Endothelial cell of umbilical vein (primary cell): ENCODE measurements at regions not wholly inside any gene's neighbourhood (a gene's known extent, or its start where the extent isn't known, plus 50 kb on each side); places are given as distances from the start of the nearest gene placed in this dataset.

Source experiments
- BruUV-seq: library from RNA; stranded (reverse); fragments of 400-500 nt; replicated peaks from 2 replicates; lab custom pipeline; 2021; lab: Mats Ljungman, UMichigan
- CTCF ChIA-PET: fragments of 300-600, 350-600 bp; sonication (Branson Sonifier 250); formaldehyde crosslinking; loops from one replicate; lab custom pipeline; 2021; ENCODE audit warnings: antibody characterized with exemption, inconsistent platforms; lab: Charles Lee
- POLR2A ChIA-PET: fragments of 300-600, 350-600 bp; sonication (Branson Sonifier 250); formaldehyde crosslinking; loops from one replicate; lab custom pipeline; 2021; ENCODE audit warnings: antibody characterized with exemption, inconsistent platforms; lab: Charles Lee
- DNase-seq: peaks from one replicate; pipeline ENCODE4 v3.0.0-alpha.2; 2011; ENCODE audit warnings: low read depth, low spot score
- FAIRE-seq: peaks from 2 replicates; lab custom pipeline; 2011; peaks lifted over from hg19 to GRCh38; lab: Jason Lieb, UNC
- H2AFZ ChIP-seq: 2 replicates; pipeline ENCODE4 v1.6.0; 2012; ENCODE audit warnings: low read depth, low read length, control low read depth, inconsistent platforms
- H3K27ac ChIP-seq: 2 replicates; pipeline ENCODE4 v1.5.1; 2011; ENCODE audit warnings: low read depth, mild to moderate bottlenecking, control low read depth, low read length, moderate library complexity; ENCODE audit not compliant: insufficient read depth
- H3K27me3 ChIP-seq, 2 experiments: 2 replicates each; pipeline versions ENCODE4 v1.6.0 to v1.6.1; 2011; ENCODE audit warnings: low read length in 2 of 2, mixed read lengths in 1 of 2; ENCODE audit not compliant: control insufficient read depth in 2 of 2, insufficient read depth in 2 of 2
- H3K36me3 ChIP-seq, 2 experiments: 2 replicates in 1 of 2; 3 replicates in 1 of 2; pipeline ENCODE4 v1.5.1; 2011; ENCODE audit warnings: low read length in 2 of 2, mild to moderate bottlenecking in 1 of 2, moderate library complexity in 1 of 2; ENCODE audit not compliant: control insufficient read depth in 2 of 2, insufficient read depth in 2 of 2; ENCODE audit errors: extremely low read depth in 1 of 2
- H3K4me1 ChIP-seq: 3 replicates; pipeline ENCODE4 v1.5.1; 2011; ENCODE audit warnings: mild to moderate bottlenecking, low read length; ENCODE audit not compliant: control insufficient read depth, insufficient read depth; ENCODE audit errors: extremely low read depth
- H3K4me2 ChIP-seq: 2 replicates; pipeline ENCODE4 v1.6.1; 2011; ENCODE audit warnings: low read length, control low read depth, mixed read lengths; ENCODE audit not compliant: insufficient read depth
- H3K4me3 ChIP-seq, 3 experiments: fragments of 200-600 bp in 1 of 3; sonication (generic), shearing (Covaris generic) in 1 of 3; replicated peaks in 1 of 3; 2 replicates each; pipeline ENCODE4 v1.5.1; 2011 to 2016; ENCODE audit warnings: control low read depth in 3 of 3, low read length in 3 of 3, mild to moderate bottlenecking in 2 of 3, inconsistent platforms in 1 of 3, low read depth in 1 of 3, moderate library complexity in 1 of 3; ENCODE audit not compliant: insufficient read depth in 1 of 3
- H3K79me2 ChIP-seq: 2 replicates; pipeline ENCODE4 v1.6.0; 2012; ENCODE audit warnings: low read length, inconsistent platforms; ENCODE audit not compliant: control insufficient read depth, insufficient read depth
- H3K9ac ChIP-seq: replicated peaks from 2 replicates; pipeline ENCODE3; 2011; ENCODE audit warnings: low read length, control low read depth; ENCODE audit not compliant: insufficient read depth; ENCODE audit errors: extremely low read depth
- H3K9me1 ChIP-seq: replicated peaks from 3 replicates; pipeline ENCODE4 v1.6.0; 2011; ENCODE audit warnings: mild to moderate bottlenecking, low read length; ENCODE audit not compliant: control insufficient read depth, insufficient read depth; ENCODE audit errors: extremely low read depth
- H3K9me3 ChIP-seq: replicated peaks from 2 replicates; pipeline ENCODE4 v1.5.1; 2012; ENCODE audit warnings: low read length, inconsistent platforms; ENCODE audit not compliant: control insufficient read depth, insufficient read depth
- H4K20me1 ChIP-seq: replicated peaks from 2 replicates; pipeline ENCODE3; 2011; ENCODE audit warnings: mild to moderate bottlenecking, low read length; ENCODE audit not compliant: control insufficient read depth, insufficient read depth; ENCODE audit errors: extremely low read depth
- CTCF ChIP-seq, 2 donors: IDR thresholded peaks; 1 replicate in 1 of 2; 2 replicates in 1 of 2; pipeline ENCODE4 v1.5.1; 2011; ENCODE audit warnings: low read length in 2 of 2, mild to moderate bottlenecking in 2 of 2, moderate library complexity in 2 of 2, control low read depth in 1 of 2, inconsistent platforms in 1 of 2, low read depth in 1 of 2; ENCODE audit not compliant: insufficient read depth in 1 of 2; ENCODE audit errors: extremely low read depth in 1 of 2
- EZH2 ChIP-seq: IDR thresholded peaks from 2 replicates; pipeline ENCODE4 v1.6.1; 2012; ENCODE audit warnings: borderline replicate concordance, low read depth, mild to moderate bottlenecking, moderate library complexity, low read length, inconsistent platforms; ENCODE audit not compliant: severe bottlenecking
- FOS ChIP-seq: IDR thresholded peaks from 2 replicates; pipeline ENCODE4 v1.6.1; 2011; ENCODE audit warnings: mild to moderate bottlenecking, low read length, moderate library complexity, borderline replicate concordance; ENCODE audit not compliant: insufficient read depth
- GATA2 ChIP-seq: IDR thresholded peaks from 2 replicates; pipeline ENCODE4 v1.7.0; 2011; ENCODE audit warnings: low read depth, mild to moderate bottlenecking, moderate library complexity, mixed read lengths, low read length; ENCODE audit not compliant: insufficient read length, insufficient read depth
- JUN ChIP-seq: IDR thresholded peaks from 2 replicates; pipeline ENCODE4 v1.6.1; 2011; ENCODE audit warnings: borderline replicate concordance, low read depth; ENCODE audit not compliant: insufficient read length, insufficient read depth
- MAX ChIP-seq: IDR thresholded peaks from 2 replicates; pipeline ENCODE4 v1.6.1; 2011; ENCODE audit not compliant: insufficient read depth, insufficient read length
- MYC ChIP-seq: IDR thresholded peaks from one replicate; pipeline ENCODE4 v1.6.1; 2011; ENCODE audit warnings: mild to moderate bottlenecking, low read depth, low read length
- POLR2A ChIP-seq: IDR thresholded peaks from 2 replicates; pipeline ENCODE4 v1.6.1; 2012; ENCODE audit warnings: low read depth, mild to moderate bottlenecking, control low read depth, low read length
- POLR2AphosphoS5 ChIP-seq: IDR thresholded peaks from 2 replicates; pipeline ENCODE4 v1.6.1; 2012; ENCODE audit warnings: low read depth, mild to moderate bottlenecking, control low read depth, low read length, moderate library complexity; ENCODE audit not compliant: insufficient read depth
- dilution Hi-C: fragments of 300-500 bp; cut with MboI; formaldehyde crosslinking; loops from one replicate; pipeline ENCODE4 v1.15.0; 2019; ENCODE audit warnings: low sequenced_read_pairs; ENCODE audit not compliant: extremely low pct_ligation_motif_present
- intact Hi-C: fragments of 100-400 bp; cut with micrococcal nuclease; formaldehyde crosslinking; loops from one replicate; pipeline ENCODE4 v1.10.0; 2022

- Histone ChIP-seq H3K79me2 (no peaks in the 10 kb centered on the region), H4K20me1 (no peaks in the 10 kb centered on the region), H3K27me3 (no peaks in the 10 kb centered on the region), H3K4me1 (peaks cover 15% of the 10 kb centered on the region), H3K4me2 (peak overlapping the region; percentile 35), H3K36me3 (no peaks in the 10 kb centered on the region), H3K4me3 (no peak overlapping the region), H3K9ac (no peak overlapping the region), H3K27ac (no peak overlapping the region), H2AFZ (no peak overlapping the region), H3K9me1 (no peaks in the 10 kb centered on the region), H3K9me3 (no peaks in the 10 kb centered on the region)
- dilution Hi-C loops (no loop called here), intact Hi-C loops (no loop called here)
- BruUV-seq, result no TSS peak
- CTCF ChIA-PET, result interaction anchor here (1.0 to 1.1 kb wide), 3 partner anchors 10 to 20 kb away, joined by 3 to 7 read pairs (median 5); no protein-coding TSS in a partner anchor
- DNase-seq, result peak; percentile 95
- POLR2A ChIA-PET, result no interaction called here
- peak; percentile 71 for FAIRE-seq
- TF ChIP-seq MYC (no peak), POLR2A (no peak), JUN (peak; percentile 21), CTCF (IDR thresholded peaks at IDR 0.05; ENCODE audit: extremely low read depth in 1 of 2, insufficient read depth in 1 of 2, low read depth in 1 of 2, low read length in 2 of 2) (no peak), GATA2 (peak; percentile 80), EZH2 (no peak), POLR2AphosphoS5 (peak; percentile 45), MAX (no peak), FOS (no peak)
These were observed 1085.3 kb upstream of the PCDH10 start for GRCh38 chr4:132063829-132064228.
